ENCODE measurements at regions not wholly inside any gene's neighbourhood (a gene's known extent, or its start where the extent isn't known, plus 50 kb on each side); places are given as distances from the start of the nearest gene placed in this dataset.

- TF ChIP-seq REST (IDR thresholded peaks at IDR 0.05; ENCODE audit: low read depth) (no peak), ZBTB33 (IDR thresholded peaks at IDR 0.05; ENCODE audit: extremely low read depth, insufficient replicate concordance, low read length) (no peak), POLR2A (IDR thresholded peaks at IDR 0.05; ENCODE audit: borderline replicate concordance, extremely low read depth, insufficient read depth, insufficient read length) (no peak)
Observed at GRCh38 chr7:145902123-145902522, 214.5 kb upstream of the CNTNAP2 start.

Measured in HCT116 (cell line).